ENCODE measurements at regions not wholly inside any gene's neighbourhood (a gene's known extent, or its start where the extent isn't known, plus 50 kb on each side); places are given as distances from the start of the nearest gene placed in this dataset.

DNA sequence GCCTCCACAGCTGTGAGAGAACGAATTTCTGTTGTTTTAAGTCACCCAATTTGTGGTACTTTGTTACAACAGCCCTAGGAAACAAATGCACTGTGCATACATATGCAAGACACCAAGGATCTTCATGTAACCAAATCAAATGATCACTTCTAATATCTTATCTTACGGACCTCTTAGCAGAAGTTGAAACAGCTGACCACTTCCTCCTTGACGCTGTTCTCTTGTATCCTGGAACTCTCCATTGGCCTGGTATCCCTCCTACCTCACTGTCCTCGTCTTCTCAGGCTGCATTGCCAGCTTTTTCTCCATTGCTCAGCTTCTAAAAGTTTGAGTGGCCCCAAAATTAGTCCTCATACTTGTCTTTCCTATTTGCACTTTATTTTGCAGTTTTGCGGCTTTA lies 200.4 kb downstream of the DLEU7 start:
- CTCF ChIA-PET: no interaction called here
- no TSS peak for BruUV-seq (replicated peaks)
- POLR2A ChIA-PET: interaction anchor here (1.6 kb wide), 1 partner anchor 13 kb away, joined by 6 read pairs; no protein-coding TSS in a partner anchor
- intact Hi-C loops (cut with micrococcal nuclease): no loop called here
- no peak for DNase-seq (ENCODE audit: unreplicated experiment)
- TF ChIP-seq, protein P1, sequence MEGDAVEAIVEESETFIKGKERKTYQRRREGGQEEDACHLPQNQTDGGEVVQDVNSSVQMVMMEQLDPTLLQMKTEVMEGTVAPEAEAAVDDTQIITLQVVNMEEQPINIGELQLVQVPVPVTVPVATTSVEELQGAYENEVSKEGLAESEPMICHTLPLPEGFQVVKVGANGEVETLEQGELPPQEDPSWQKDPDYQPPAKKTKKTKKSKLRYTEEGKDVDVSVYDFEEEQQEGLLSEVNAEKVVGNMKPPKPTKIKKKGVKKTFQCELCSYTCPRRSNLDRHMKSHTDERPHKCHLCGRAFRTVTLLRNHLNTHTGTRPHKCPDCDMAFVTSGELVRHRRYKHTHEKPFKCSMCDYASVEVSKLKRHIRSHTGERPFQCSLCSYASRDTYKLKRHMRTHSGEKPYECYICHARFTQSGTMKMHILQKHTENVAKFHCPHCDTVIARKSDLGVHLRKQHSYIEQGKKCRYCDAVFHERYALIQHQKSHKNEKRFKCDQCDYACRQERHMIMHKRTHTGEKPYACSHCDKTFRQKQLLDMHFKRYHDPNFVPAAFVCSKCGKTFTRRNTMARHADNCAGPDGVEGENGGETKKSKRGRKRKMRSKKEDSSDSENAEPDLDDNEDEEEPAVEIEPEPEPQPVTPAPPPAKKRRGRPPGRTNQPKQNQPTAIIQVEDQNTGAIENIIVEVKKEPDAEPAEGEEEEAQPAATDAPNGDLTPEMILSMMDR (IDR thresholded peaks at IDR 0.05; ENCODE audit: unreplicated experiment): no peak
- peaks cover 21% of the 10 kb centered on the region for H3K4me1 Mint-ChIP-seq (ENCODE audit: insufficient read depth, unreplicated experiment)
- H3K4me3 Mint-ChIP-seq (ENCODE audit: unreplicated experiment): no peak overlapping the region
- no peaks in the 10 kb centered on the region for H3K36me3 Mint-ChIP-seq (ENCODE audit: insufficient read depth, unreplicated experiment)
- H3K27me3 Mint-ChIP-seq (ENCODE audit: insufficient read depth, unreplicated experiment): no peaks in the 10 kb centered on the region
- H3K9me3 Mint-ChIP-seq (ENCODE audit: unreplicated experiment): no peaks in the 10 kb centered on the region
- H3K27ac Mint-ChIP-seq (ENCODE audit: low read depth, unreplicated experiment): no peak overlapping the region

DNA sequence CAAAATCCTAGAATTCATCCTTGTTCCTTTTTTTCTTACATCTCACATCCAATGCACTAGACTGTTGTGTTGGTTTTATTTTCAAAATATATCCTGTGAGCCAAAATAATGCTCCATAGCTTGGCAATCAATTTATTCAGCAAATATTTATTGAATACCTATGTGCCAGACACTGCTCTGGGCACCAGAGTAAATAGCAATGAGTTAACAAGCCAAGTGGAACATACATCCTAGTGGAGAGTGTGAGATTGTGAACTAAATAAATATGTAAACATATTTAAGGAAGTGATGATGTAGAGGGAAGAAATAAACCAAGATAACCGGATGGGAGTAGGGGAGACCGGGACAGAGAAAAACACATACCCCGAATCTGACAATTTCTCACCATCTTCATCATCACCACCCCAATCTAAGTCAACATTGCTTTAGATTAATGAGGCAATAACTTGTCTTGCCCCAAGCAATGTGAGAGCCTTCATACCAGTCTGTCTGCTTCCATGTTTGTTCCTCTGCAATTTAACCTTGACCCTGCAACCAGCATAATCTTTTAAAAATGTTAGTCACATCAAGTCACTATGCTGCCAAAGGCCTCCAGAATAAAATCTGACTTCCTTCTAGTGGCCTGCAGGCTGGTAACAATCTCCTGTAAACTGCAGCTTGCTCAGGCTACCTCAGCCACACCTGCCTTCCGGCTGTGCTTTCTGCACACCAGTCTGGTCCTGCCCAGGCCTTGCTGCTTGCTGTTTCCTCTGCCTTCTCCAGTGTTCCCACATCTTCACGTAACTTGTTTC lies 199.2 kb downstream of the DLEU7 start:
- ChIA-PET CTCF (no interaction called here), POLR2A (interaction anchor here (1.6 kb wide), 1 partner anchor 11 kb away, joined by 6 read pairs; no protein-coding TSS in a partner anchor)
- H3K27me3 Mint-ChIP-seq (ENCODE audit: insufficient read depth, unreplicated experiment): no peaks in the 10 kb centered on the region
- no peak overlapping the region for H3K27ac Mint-ChIP-seq (ENCODE audit: low read depth, unreplicated experiment)
- intact Hi-C loops (cut with micrococcal nuclease): no loop called here
- H3K4me1 Mint-ChIP-seq (ENCODE audit: insufficient read depth, unreplicated experiment): peaks cover 21% of the 10 kb centered on the region
- H3K4me3 Mint-ChIP-seq (ENCODE audit: unreplicated experiment): no peak overlapping the region
- no peaks in the 10 kb centered on the region for H3K36me3 Mint-ChIP-seq (ENCODE audit: insufficient read depth, unreplicated experiment)
- H3K9me3 Mint-ChIP-seq (ENCODE audit: unreplicated experiment): no peaks in the 10 kb centered on the region
- no TSS peak for BruUV-seq (replicated peaks)
- peak; percentile 47 for DNase-seq (ENCODE audit: unreplicated experiment)
- TF ChIP-seq, protein P1 (IDR thresholded peaks at IDR 0.05; ENCODE audit: unreplicated experiment): no peak

DNA sequence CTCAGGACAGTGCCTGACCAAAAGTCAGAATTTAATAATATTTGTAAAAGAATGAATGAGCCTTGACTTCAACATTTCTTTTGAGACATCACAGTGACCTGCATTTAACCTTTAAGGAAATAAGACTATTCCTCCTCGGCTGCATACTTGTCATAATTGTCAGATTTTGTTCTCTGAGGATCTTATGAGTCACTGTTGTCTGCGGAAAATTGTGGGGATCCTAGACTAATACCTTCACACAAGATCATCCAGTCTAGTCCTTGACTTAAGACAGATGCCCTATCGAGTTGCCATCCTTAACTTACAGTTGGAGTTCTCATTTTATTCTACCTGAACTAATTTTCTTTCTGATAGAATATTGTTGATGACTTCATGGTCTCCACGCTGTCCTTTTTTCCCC lies 198.4 kb downstream of the DLEU7 start:
- ChIA-PET CTCF (no interaction called here), POLR2A (no interaction called here)
- Mint-ChIP-seq H3K27ac (ENCODE audit: low read depth, unreplicated experiment) (no peak overlapping the region), H3K9me3 (ENCODE audit: unreplicated experiment) (no peaks in the 10 kb centered on the region), H3K4me1 (ENCODE audit: insufficient read depth, unreplicated experiment) (peaks cover 21% of the 10 kb centered on the region), H3K36me3 (ENCODE audit: insufficient read depth, unreplicated experiment) (no peaks in the 10 kb centered on the region), H3K27me3 (ENCODE audit: insufficient read depth, unreplicated experiment) (no peaks in the 10 kb centered on the region), H3K4me3 (ENCODE audit: unreplicated experiment) (no peak overlapping the region)
- TF ChIP-seq, protein P1 (IDR thresholded peaks at IDR 0.05; ENCODE audit: unreplicated experiment): no peak
- intact Hi-C loops (cut with micrococcal nuclease): no loop called here
- DNase-seq (ENCODE audit: unreplicated experiment): peak; percentile 43
- no TSS peak for BruUV-seq (replicated peaks)

DNA sequence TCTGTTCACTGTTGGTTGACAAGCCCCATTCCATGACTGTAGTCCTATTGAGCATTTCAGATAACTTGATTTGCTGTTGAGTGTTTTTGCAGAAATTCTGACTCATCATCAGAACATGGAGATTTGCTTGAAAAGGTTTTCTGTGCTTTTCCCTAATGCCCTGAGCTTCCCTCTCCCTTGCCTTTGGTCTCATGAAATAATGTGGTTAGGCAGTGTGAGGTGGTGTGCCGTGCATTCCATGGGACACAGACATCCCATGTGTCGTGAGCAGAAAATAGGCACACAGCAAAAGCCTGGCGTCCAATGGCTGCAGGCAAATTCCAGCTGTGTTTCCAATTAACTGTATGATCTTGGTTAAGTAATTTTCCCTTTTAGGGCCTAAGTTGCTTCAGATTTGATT lies 197.4 kb downstream of the DLEU7 start:
- H3K9me3 Mint-ChIP-seq (ENCODE audit: unreplicated experiment): no peaks in the 10 kb centered on the region
- CTCF ChIA-PET: no interaction called here
- no TSS peak for BruUV-seq (replicated peaks)
- no peak overlapping the region for H3K4me3 Mint-ChIP-seq (ENCODE audit: unreplicated experiment)
- TF ChIP-seq, protein P1 (IDR thresholded peaks at IDR 0.05; ENCODE audit: unreplicated experiment): no peak
- no peaks in the 10 kb centered on the region for H3K27me3 Mint-ChIP-seq (ENCODE audit: insufficient read depth, unreplicated experiment)
- no peak overlapping the region for H3K27ac Mint-ChIP-seq (ENCODE audit: low read depth, unreplicated experiment)
- no peak for DNase-seq (ENCODE audit: unreplicated experiment)
- H3K36me3 Mint-ChIP-seq (ENCODE audit: insufficient read depth, unreplicated experiment): no peaks in the 10 kb centered on the region
- POLR2A ChIA-PET: interaction anchor here (0.6 kb wide), 1 partner anchor 42 kb away, joined by 3 read pairs; no protein-coding TSS in a partner anchor
- H3K4me1 Mint-ChIP-seq (ENCODE audit: insufficient read depth, unreplicated experiment): peaks cover 21% of the 10 kb centered on the region
- intact Hi-C loops (cut with micrococcal nuclease): no loop called here
